PC-9 (cell line): ENCODE measurements at regions not wholly inside any gene's neighbourhood (a gene's known extent, or its start where the extent isn't known, plus 50 kb on each side); places are given as distances from the start of the nearest gene placed in this dataset.

ENCODE experiments used
- BruUV-seq: library from RNA; stranded (reverse); fragments of 400-500 nt; replicated peaks from 2 replicates; lab custom pipeline; 2021; lab: Mats Ljungman, UMichigan
- CTCF ChIA-PET: fragments of 300-600 bp; sonication (Branson Sonifier 250); formaldehyde crosslinking; loops from one replicate; lab custom pipeline; 2022; ENCODE audit warnings: antibody characterized with exemption; lab: Charles Lee
- POLR2A ChIA-PET: fragments of 300-600 bp; sonication (Branson Sonifier 250); formaldehyde crosslinking; loops from one replicate; lab custom pipeline; 2022; ENCODE audit warnings: antibody characterized with exemption; ENCODE audit not compliant: unreplicated experiment; lab: Charles Lee
- DNase-seq, 2 experiments: peaks; one replicate each; pipeline versions ENCODE4 v3.0.0 to v3.0.0-alpha.2; 2015 to 2022; ENCODE audit warnings: mixed read lengths in 1 of 2
- H2AFZ ChIP-seq: fragments of 200-600 bp; sonication (generic); 2 replicates; pipeline ENCODE4 v1.8.1; 2017; ENCODE audit warnings: antibody characterized with exemption
- H3F3A ChIP-seq: fragments of 200-600 bp; sonication (generic); 2 replicates; pipeline ENCODE4 v1.8.1; 2017; ENCODE audit warnings: antibody characterized with exemption, mild to moderate bottlenecking, low read depth; ENCODE audit not compliant: insufficient read depth
- H3K27ac ChIP-seq: fragments of 200-600 bp; sonication (generic); 2 replicates; pipeline ENCODE4 v1.6.1; 2016; ENCODE audit warnings: mixed run types
- H3K27me3 ChIP-seq: fragments of 200-600 bp; sonication (generic); 2 replicates; pipeline ENCODE4 v1.6.1; 2016; ENCODE audit warnings: low read depth, mixed run types; ENCODE audit not compliant: insufficient read depth
- H3K36me3 ChIP-seq: fragments of 200-600 bp; sonication (generic); 2 replicates; pipeline ENCODE4 v1.6.1; 2016; ENCODE audit warnings: low read depth, mixed run types
- H3K4me1 ChIP-seq: fragments of 200-600 bp; sonication (generic); replicated peaks from 2 replicates; pipeline ENCODE4 v1.6.1; 2016; ENCODE audit warnings: mixed run types; ENCODE audit not compliant: insufficient read depth
- H3K4me2 ChIP-seq: fragments of 200-600 bp; sonication (generic); 2 replicates; pipeline ENCODE4 v1.6.1; 2017; ENCODE audit warnings: mixed run types
- H3K4me3 ChIP-seq: fragments of 200-600 bp; sonication (generic); 2 replicates; pipeline ENCODE4 v1.6.1; 2016; ENCODE audit warnings: mixed run types
- H3K79me2 ChIP-seq: fragments of 200-600 bp; sonication (generic); 2 replicates; pipeline ENCODE4 v1.6.1; 2017; ENCODE audit warnings: low read depth, mixed run types
- H3K9me2 ChIP-seq: fragments of 200-600 bp; sonication (generic); 2 replicates; pipeline ENCODE4 v1.8.1; 2017; ENCODE audit warnings: mild to moderate bottlenecking; ENCODE audit not compliant: insufficient read depth
- H3K9me3 ChIP-seq: fragments of 200-600 bp; sonication (generic); 2 replicates; pipeline ENCODE4 v1.8.1; 2016; ENCODE audit warnings: low read depth; ENCODE audit not compliant: insufficient read depth
- H4K20me1 ChIP-seq: fragments of 200-600 bp; sonication (generic); 2 replicates; pipeline ENCODE4 v1.8.1; 2017; ENCODE audit not compliant: insufficient read depth
- EZH2 ChIP-seq: fragments of 200-600 bp; sonication (generic); IDR thresholded peaks from 2 replicates; pipeline ENCODE4 v1.8.0; 2017; ENCODE audit warnings: antibody characterized with exemption, low read depth
- intact Hi-C: fragments of 100-400 bp; cut with micrococcal nuclease; formaldehyde crosslinking; loops from one replicate; pipeline ENCODE4 v1.10.0; 2022; ENCODE audit not compliant: unreplicated experiment
- TF ChIP-seq, protein P1 (sequence below): fragments of 200-600 bp; sonication (generic); conservative IDR thresholded peaks from 2 replicates; pipeline ENCODE4 v1.6.1; 2017; ENCODE audit warnings: mixed run types, antibody characterized with exemption, mild to moderate bottlenecking, moderate library complexity

DNA sequence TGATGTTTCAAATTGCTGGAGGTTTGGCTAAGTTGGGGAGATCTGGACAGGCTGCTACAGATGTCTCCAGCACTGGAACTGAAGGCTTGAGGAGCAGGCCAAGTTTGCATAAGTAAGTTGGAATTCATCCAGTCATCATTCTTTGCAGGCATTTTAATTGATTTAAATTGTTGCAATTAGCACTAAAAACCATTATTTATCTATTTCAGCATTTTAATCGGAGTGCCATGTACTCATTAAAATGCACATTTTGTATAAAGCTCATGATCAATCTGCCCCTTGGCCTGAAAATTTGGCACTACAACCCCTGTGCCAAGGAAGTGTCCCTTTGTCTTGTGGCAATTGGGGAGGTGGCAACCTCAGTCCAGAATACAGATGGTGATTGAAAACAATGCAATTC lies 320.2 kb downstream of the MAT2B start:
- ChIA-PET CTCF (no interaction called here), POLR2A (no interaction called here)
- no peak for DNase-seq
- H3K4me1 ChIP-seq: no peaks in the 10 kb centered on the region
- H2AFZ ChIP-seq: no peak overlapping the region
- no TSS peak for BruUV-seq
- H3K79me2 ChIP-seq: no peaks in the 10 kb centered on the region
- H3K36me3 ChIP-seq: no peaks in the 10 kb centered on the region
- H3K27ac ChIP-seq: no peak overlapping the region
- no peaks in the 10 kb centered on the region for H3K27me3 ChIP-seq
- H3K4me2 ChIP-seq: no peak overlapping the region
- TF ChIP-seq, protein P1, sequence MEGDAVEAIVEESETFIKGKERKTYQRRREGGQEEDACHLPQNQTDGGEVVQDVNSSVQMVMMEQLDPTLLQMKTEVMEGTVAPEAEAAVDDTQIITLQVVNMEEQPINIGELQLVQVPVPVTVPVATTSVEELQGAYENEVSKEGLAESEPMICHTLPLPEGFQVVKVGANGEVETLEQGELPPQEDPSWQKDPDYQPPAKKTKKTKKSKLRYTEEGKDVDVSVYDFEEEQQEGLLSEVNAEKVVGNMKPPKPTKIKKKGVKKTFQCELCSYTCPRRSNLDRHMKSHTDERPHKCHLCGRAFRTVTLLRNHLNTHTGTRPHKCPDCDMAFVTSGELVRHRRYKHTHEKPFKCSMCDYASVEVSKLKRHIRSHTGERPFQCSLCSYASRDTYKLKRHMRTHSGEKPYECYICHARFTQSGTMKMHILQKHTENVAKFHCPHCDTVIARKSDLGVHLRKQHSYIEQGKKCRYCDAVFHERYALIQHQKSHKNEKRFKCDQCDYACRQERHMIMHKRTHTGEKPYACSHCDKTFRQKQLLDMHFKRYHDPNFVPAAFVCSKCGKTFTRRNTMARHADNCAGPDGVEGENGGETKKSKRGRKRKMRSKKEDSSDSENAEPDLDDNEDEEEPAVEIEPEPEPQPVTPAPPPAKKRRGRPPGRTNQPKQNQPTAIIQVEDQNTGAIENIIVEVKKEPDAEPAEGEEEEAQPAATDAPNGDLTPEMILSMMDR: no peak
- TF ChIP-seq EZH2: no peak
- H3K9me3 ChIP-seq: no peaks in the 10 kb centered on the region
- no peaks in the 10 kb centered on the region; the same call in 1 of the 2 replicates for H3K9me2 ChIP-seq
- intact Hi-C loops: no loop called here
- no peak overlapping the region for H3K4me3 ChIP-seq
- H3F3A ChIP-seq: no peaks in the 10 kb centered on the region
- no peaks in the 10 kb centered on the region for H4K20me1 ChIP-seq

DNA sequence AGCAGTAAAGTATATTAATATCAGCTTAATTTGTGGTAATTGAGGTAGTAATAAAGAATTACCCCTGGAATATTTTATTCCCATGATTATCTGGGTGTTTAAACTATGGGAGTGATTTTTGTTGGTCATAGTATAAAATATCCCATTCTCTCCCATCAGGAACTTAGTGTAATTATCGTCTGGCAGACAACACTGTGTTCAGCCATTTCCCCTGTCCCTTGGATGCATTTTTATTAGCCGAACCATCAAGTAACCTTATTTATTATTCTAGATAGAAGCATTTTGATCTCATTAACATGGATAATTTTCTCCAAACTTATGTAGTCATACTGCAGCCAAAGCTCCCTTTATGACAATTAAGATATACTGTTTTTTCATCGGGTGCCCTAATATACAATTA lies 320.8 kb downstream of the MAT2B start:
- Histone ChIP-seq H3K4me3 (no peak overlapping the region), H3K27ac (no peak overlapping the region), H3K4me1 (no peaks in the 10 kb centered on the region), H3K36me3 (no peaks in the 10 kb centered on the region), H3K79me2 (no peaks in the 10 kb centered on the region), H3F3A (no peaks in the 10 kb centered on the region), H2AFZ (no peak overlapping the region), H3K4me2 (no peak overlapping the region), H4K20me1 (no peaks in the 10 kb centered on the region), H3K27me3 (no peaks in the 10 kb centered on the region), H3K9me3 (no peaks in the 10 kb centered on the region), H3K9me2 (no peaks in the 10 kb centered on the region; the same call in 1 of the 2 replicates)
- DNase-seq: no peak
- TF ChIP-seq EZH2: no peak
- TF ChIP-seq, protein P1: no peak
- POLR2A ChIA-PET: no interaction called here
- no TSS peak for BruUV-seq
- CTCF ChIA-PET: no interaction called here
- intact Hi-C loops: no loop called here

DNA sequence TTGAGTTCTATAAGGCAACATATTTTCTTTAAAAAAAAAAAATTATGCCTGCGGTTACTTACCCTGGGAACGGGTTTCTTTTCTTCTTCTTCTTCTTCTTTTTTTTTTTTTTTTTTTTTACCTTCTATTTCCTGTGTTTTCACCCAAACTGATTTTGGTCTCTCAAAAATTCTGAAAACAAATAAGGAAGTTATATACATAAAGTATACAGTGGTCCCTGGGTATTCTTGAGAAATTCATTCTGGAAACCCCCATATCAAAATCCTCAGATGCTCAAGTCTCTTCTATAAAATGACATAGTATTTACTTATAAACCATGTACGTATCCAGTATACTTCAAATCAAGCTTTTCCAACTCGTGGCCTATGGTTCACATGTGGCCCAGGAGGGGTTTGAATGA lies 326.7 kb downstream of the MAT2B start:
- H3K27ac ChIP-seq: no peak overlapping the region
- CTCF ChIA-PET: no interaction called here
- no peaks in the 10 kb centered on the region for H3K9me3 ChIP-seq
- H3K27me3 ChIP-seq: no peaks in the 10 kb centered on the region; the same call in 1 of the 2 replicates
- no peak overlapping the region for H2AFZ ChIP-seq
- intact Hi-C loops: no loop called here
- no peaks in the 10 kb centered on the region for H4K20me1 ChIP-seq
- DNase-seq: no peak
- no peak for TF ChIP-seq EZH2
- TF ChIP-seq, protein P1: no peak
- no peak overlapping the region for H3K4me3 ChIP-seq
- no TSS peak for BruUV-seq
- H3K36me3 ChIP-seq: no peaks in the 10 kb centered on the region
- H3K9me2 ChIP-seq: no peaks in the 10 kb centered on the region
- POLR2A ChIA-PET: no interaction called here
- no peaks in the 10 kb centered on the region for H3K4me1 ChIP-seq
- H3F3A ChIP-seq: no peaks in the 10 kb centered on the region
- H3K79me2 ChIP-seq: no peaks in the 10 kb centered on the region
- no peak overlapping the region for H3K4me2 ChIP-seq
